ENCODE measurements at regions not wholly inside any gene's neighbourhood (a gene's known extent, or its start where the extent isn't known, plus 50 kb on each side); places are given as distances from the start of the nearest gene placed in this dataset.

DNA sequence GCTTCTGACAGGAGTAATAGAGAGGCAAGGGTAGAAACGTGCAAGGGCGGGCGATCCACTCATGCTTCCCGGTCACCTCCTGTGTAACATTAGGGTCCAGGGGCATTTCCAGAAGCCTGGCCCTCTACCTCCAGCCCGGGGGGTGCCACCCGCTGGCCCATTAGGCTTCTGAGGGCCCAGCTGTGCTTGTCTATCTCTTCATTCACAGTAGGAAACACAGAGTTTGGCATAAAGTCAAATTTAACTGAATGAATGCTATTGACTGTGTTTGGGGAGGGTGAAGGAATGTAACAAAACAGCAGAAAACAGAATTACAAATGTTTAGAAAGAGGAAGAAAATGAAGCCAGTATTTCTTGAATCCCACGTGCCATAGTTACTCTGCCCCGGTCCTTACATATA, 112.4 kb upstream of the SLC66A3 start:
- no peak for DNase-seq (ENCODE audit: extremely low spot score)
- CTCF ChIA-PET = no interaction called here
- TF ChIP-seq, protein P1, sequence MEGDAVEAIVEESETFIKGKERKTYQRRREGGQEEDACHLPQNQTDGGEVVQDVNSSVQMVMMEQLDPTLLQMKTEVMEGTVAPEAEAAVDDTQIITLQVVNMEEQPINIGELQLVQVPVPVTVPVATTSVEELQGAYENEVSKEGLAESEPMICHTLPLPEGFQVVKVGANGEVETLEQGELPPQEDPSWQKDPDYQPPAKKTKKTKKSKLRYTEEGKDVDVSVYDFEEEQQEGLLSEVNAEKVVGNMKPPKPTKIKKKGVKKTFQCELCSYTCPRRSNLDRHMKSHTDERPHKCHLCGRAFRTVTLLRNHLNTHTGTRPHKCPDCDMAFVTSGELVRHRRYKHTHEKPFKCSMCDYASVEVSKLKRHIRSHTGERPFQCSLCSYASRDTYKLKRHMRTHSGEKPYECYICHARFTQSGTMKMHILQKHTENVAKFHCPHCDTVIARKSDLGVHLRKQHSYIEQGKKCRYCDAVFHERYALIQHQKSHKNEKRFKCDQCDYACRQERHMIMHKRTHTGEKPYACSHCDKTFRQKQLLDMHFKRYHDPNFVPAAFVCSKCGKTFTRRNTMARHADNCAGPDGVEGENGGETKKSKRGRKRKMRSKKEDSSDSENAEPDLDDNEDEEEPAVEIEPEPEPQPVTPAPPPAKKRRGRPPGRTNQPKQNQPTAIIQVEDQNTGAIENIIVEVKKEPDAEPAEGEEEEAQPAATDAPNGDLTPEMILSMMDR (IDR thresholded peaks at IDR 0.05; ENCODE audit: control extremely low read depth, extremely low read depth, low read depth, missing control alignments) = no peak
- POLR2A ChIA-PET = no interaction called here

DNA sequence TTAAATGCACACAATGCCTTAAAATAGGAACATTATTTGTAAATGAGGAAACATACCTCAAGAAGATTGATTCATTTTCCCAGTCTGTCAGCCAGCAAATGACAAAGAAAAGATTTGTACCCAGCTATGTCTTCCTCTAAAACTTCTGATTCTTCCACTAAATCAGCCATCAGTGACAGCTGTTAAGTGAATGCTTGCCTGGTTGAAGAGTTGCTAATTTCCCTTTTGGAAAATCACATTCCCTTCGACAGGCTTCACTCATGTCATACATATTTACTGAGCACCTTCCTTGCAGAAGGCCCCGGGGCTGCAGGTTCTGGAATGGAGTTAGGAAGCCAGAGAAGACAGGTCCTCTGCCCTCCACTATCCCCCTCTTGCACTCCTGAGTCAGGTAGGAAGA, 112.0 kb upstream of the SLC66A3 start:
- TF ChIP-seq, protein P1 (IDR thresholded peaks at IDR 0.05; ENCODE audit: control extremely low read depth, extremely low read depth, low read depth, missing control alignments) = no peak
- POLR2A ChIA-PET = no interaction called here
- DNase-seq (ENCODE audit: extremely low spot score) = no peak
- CTCF ChIA-PET = no interaction called here

DNA sequence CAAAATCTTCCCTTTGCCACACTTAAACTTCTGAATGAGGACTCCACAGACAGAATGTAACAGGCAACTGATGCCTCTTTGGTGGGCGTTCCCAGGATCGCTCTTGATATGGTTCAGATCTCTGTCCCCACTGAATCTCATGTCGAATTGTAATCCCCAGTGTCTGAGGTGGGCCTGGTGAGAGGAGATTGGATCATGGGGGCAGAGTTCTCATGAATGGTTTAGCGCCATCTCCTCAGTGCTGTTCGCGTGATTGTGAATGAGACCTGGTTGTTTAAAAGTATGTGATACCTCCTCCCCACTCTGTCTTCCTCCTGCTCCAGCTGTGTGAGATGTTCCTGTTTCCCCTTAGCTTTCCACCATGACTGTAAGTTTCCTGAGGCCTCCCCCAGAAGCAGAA, 111.1 kb upstream of the SLC66A3 start:
- ChIA-PET POLR2A (no interaction called here), CTCF (no interaction called here)
- TF ChIP-seq, protein P1 (IDR thresholded peaks at IDR 0.05; ENCODE audit: control extremely low read depth, extremely low read depth, low read depth, missing control alignments) = no peak
- no peak for DNase-seq (ENCODE audit: extremely low spot score)

DNA sequence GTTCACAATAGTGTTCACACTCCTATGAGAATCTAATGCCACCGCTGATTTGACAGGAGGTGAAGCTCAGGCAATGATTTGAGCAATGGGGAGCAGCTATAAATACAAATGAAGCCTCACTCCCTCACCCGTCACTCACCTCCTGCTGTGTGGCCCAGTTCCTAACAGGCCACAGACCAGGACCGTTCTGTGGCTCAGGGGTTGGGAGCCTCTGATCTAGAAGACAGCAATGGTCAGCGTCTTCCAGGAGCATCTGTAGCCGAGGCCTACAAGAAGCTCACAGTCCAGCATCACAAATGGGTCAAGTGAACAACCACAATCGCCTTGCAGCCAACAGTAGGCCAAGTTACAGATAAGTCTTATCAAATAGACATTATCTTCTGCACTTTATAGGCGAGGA, 110.0 kb upstream of the SLC66A3 start:
- ChIA-PET POLR2A (no interaction called here), CTCF (no interaction called here)
- TF ChIP-seq, protein P1 (IDR thresholded peaks at IDR 0.05; ENCODE audit: control extremely low read depth, extremely low read depth, low read depth, missing control alignments) = no peak
- no peak for DNase-seq (ENCODE audit: extremely low spot score)

DNA sequence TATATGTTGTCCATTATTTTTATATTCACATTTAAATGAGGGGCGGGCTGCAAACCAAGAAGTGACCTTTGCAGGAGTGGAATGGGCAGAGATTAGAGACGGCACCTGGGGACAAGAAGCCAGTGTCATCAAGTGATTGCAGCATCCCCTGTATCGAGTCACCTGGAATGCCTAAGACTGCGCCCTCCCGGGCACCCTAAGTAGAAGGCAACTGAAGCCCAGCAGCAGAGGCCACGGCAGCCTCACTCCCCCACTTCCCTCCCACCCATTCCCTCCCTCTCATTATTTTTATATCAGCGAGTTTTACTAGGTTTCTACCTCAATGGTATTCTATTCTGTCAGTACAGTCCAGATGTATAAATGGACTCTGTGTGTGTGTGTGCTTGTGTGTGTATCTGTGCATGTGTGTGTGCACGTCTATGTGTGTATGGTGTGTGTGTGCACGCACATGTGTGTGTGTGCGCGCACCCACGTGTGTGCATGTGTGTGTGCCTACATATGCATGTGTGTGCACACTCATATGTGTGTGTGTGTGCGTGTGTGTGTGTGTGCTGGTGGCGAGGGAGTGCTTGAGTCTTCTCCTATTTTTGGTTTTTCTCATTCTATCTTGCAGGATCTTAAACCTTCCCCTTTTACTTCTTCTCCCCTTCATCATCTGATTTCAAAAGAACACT, 106.8 kb upstream of the SLC66A3 start:
- no peak for DNase-seq (ENCODE audit: extremely low spot score)
- ChIA-PET POLR2A (no interaction called here), CTCF (no interaction called here)
- TF ChIP-seq, protein P1 (IDR thresholded peaks at IDR 0.05; ENCODE audit: control extremely low read depth, extremely low read depth, low read depth, missing control alignments) = no peak

DNA sequence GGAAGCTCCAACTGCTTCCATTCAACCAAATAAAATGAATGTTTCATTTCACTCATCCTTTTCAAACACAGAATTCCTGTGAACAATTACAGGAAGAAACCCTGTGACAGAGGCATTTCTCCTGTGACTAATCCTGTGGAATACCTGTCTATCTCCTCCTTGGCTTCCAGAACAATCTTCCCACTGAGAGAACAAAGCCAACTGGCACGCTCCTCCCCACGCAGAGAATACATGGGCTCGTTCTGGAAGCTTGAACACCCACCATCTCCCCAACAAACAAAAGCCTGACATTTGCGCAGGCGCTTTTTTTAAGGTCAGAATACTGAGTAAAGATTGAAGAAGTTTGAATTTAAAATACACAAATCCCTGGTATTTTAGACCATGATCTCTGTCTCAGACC, 104.7 kb upstream of the SLC66A3 start:
- DNase-seq (ENCODE audit: extremely low spot score) = no peak
- CTCF ChIA-PET = no interaction called here
- TF ChIP-seq, protein P1 (IDR thresholded peaks at IDR 0.05; ENCODE audit: control extremely low read depth, extremely low read depth, low read depth, missing control alignments) = no peak
- POLR2A ChIA-PET = no interaction called here

DNA sequence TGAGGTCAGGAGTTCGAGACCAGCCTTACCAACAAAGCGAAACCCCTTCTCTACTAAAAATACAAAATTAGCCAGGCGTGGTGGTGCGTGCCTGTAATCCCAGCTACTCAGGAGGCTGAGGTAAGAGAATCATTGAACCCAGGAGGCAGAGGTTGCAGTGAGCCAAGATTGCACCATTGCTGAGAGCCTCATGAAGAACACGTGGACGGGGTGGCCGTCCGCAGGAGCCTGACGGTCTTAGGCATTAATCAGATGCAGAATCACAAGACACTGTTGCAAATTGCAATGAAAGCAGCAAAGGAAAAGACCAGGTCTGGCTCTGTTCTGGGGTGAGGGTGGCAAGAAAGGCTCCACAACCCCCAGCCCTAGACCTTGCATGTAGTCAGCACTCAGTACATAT, 104.0 kb upstream of the SLC66A3 start:
- TF ChIP-seq, protein P1 (IDR thresholded peaks at IDR 0.05; ENCODE audit: control extremely low read depth, extremely low read depth, low read depth, missing control alignments) = no peak
- DNase-seq (ENCODE audit: extremely low spot score) = no peak
- ChIA-PET POLR2A (no interaction called here), CTCF (no interaction called here)

Data from GM10248 (cell line).